Neural progenitor cell (in vitro differentiated cells): ENCODE measurements at regions not wholly inside any gene's neighbourhood (a gene's known extent, or its start where the extent isn't known, plus 50 kb on each side); places are given as distances from the start of the nearest gene placed in this dataset.
"Not testable (repeated sequence)": the region's sequence is repeated elsewhere in the genome, so short reads cannot be mapped to it uniquely, and the experiment has no call there.

ENCODE experiments used
- DNase-seq: peaks from one replicate; pipeline ENCODE4 v3.0.0-alpha.2; 2016; ENCODE audit warnings: low spot score
- H2AFZ ChIP-seq: fragments of 200-600 bp; sonication (generic); replicated peaks from 2 replicates; pipeline ENCODE4 v1.6.1; 2016; ENCODE audit warnings: antibody characterized with exemption
- H3F3A ChIP-seq: fragments of 200-600 bp; sonication (generic); 2 replicates; pipeline ENCODE4 v1.6.1; 2016; ENCODE audit warnings: antibody characterized with exemption, low read depth
- H3K27ac ChIP-seq: fragments of 200-600 bp; sonication (generic); 2 replicates; pipeline ENCODE4 v1.5.1; 2016; ENCODE audit warnings: mild to moderate bottlenecking
- H3K27me3 ChIP-seq: fragments of 200-600 bp; sonication (generic); 2 replicates; pipeline ENCODE4 v1.6.1; 2016; ENCODE audit warnings: mild to moderate bottlenecking, moderate library complexity
- H3K36me3 ChIP-seq: fragments of 200-600 bp; sonication (generic); 2 replicates; pipeline ENCODE4 v1.5.1; 2016
- H3K4me1 ChIP-seq: fragments of 200-600 bp; sonication (generic); 2 replicates; pipeline ENCODE4 v1.6.1; 2016; ENCODE audit warnings: mixed run types
- H3K4me2 ChIP-seq: fragments of 200-600 bp; sonication (generic); 2 replicates; pipeline ENCODE4 v1.6.1; 2016
- H3K4me3 ChIP-seq: fragments of 200-600 bp; sonication (generic); 2 replicates; pipeline ENCODE4 v1.5.1; 2016
- H3K79me2 ChIP-seq: fragments of 200-600 bp; sonication (generic); 2 replicates; pipeline ENCODE4 v1.6.1; 2016; ENCODE audit warnings: low read depth
- H3K9ac ChIP-seq: fragments of 200-600 bp; sonication (generic); 2 replicates; pipeline ENCODE4 v1.6.1; 2016
- H3K9me3 ChIP-seq: fragments of 200-600 bp; sonication (generic); 2 replicates; pipeline ENCODE4 v1.5.1; 2016; ENCODE audit warnings: low read depth
- H4K20me1 ChIP-seq: fragments of 200-600 bp; sonication (generic); 2 replicates; pipeline ENCODE4 v1.6.1; 2016; ENCODE audit warnings: low read depth
- H3K27ac Mint-ChIP-seq: 3 replicates; pipeline ENCODE4 v1.8.0; 2021; ENCODE audit warnings: mixed read lengths
- H3K27me3 Mint-ChIP-seq: 2 replicates; pipeline ENCODE4 v1.8.0; 2022; ENCODE audit warnings: low read depth, mild to moderate bottlenecking, inconsistent platforms, moderate library complexity, mixed read lengths; ENCODE audit not compliant: insufficient read depth
- H3K36me3 Mint-ChIP-seq: 3 replicates; pipeline ENCODE4 v1.8.0; 2021; ENCODE audit warnings: mixed read lengths
- H3K4me1 Mint-ChIP-seq: 3 replicates; pipeline ENCODE4 v1.8.0; 2021; ENCODE audit warnings: mixed read lengths
- H3K4me3 Mint-ChIP-seq: 3 replicates; pipeline ENCODE4 v1.8.0; 2021; ENCODE audit warnings: mild to moderate bottlenecking, moderate library complexity, mixed read lengths
- H3K9me3 Mint-ChIP-seq: 3 replicates; pipeline ENCODE4 v1.8.0; 2020; ENCODE audit warnings: mixed read lengths
- CTCF ChIP-seq: fragments of 200-600 bp; sonication (generic); IDR thresholded peaks from 2 replicates; pipeline ENCODE4 v1.5.1; 2017; ENCODE audit warnings: antibody characterized with exemption, mild to moderate bottlenecking
- EZH2 ChIP-seq: fragments of 200-600 bp; sonication (generic); IDR thresholded peaks from 2 replicates; pipeline ENCODE4 v1.6.1; 2017; ENCODE audit warnings: antibody characterized with exemption, mild to moderate bottlenecking, moderate library complexity
- EZH2phosphoT487 ChIP-seq: fragments of 200-600 bp; sonication (generic); IDR thresholded peaks from 2 replicates; pipeline ENCODE4 v1.6.1; 2017; ENCODE audit warnings: antibody characterized with exemption

GRCh38 chr1:79497193-79497773, 490.8 kb upstream of the ADGRL4 start:
- no peaks in the 10 kb centered on the region for H3K27me3 ChIP-seq
- H2AFZ ChIP-seq = no peak overlapping the region
- H3K27me3 Mint-ChIP-seq = no peaks in the 10 kb centered on the region
- peaks cover 2% of the 10 kb centered on the region for H3K9me3 Mint-ChIP-seq
- H3K4me3 Mint-ChIP-seq = no peak overlapping the region
- no peaks in the 10 kb centered on the region for H3K79me2 ChIP-seq
- no peaks in the 10 kb centered on the region for H3K36me3 Mint-ChIP-seq
- H3K9ac ChIP-seq = no peak overlapping the region
- H3F3A ChIP-seq = no peaks in the 10 kb centered on the region
- H3K9me3 ChIP-seq = no peaks in the 10 kb centered on the region
- no peak overlapping the region for H3K27ac Mint-ChIP-seq
- no peak for TF ChIP-seq EZH2phosphoT487
- peak; percentile 99 for TF ChIP-seq CTCF
- no peak for TF ChIP-seq EZH2
- peaks cover 13% of the 10 kb centered on the region for H3K4me1 Mint-ChIP-seq
- no peaks in the 10 kb centered on the region for H3K36me3 ChIP-seq
- H3K4me2 ChIP-seq = no peak overlapping the region
- H4K20me1 ChIP-seq = no peaks in the 10 kb centered on the region
- peak; percentile 54 for DNase-seq
- H3K27ac ChIP-seq = no peak overlapping the region
- no peak overlapping the region for H3K4me3 ChIP-seq
- peaks cover 17% of the 10 kb centered on the region for H3K4me1 ChIP-seq

- Mint-ChIP-seq H3K9me3 (peaks cover 2% of the 10 kb centered on the region), H3K4me3 (no peak overlapping the region), H3K36me3 (peaks cover 2% of the 10 kb centered on the region), H3K27ac (no peak overlapping the region), H3K27me3 (no peaks in the 10 kb centered on the region), H3K4me1 (peaks cover 13% of the 10 kb centered on the region)
- no peaks in the 10 kb centered on the region for H3K27me3 ChIP-seq
- no peaks in the 10 kb centered on the region for H3K79me2 ChIP-seq
- no peak for DNase-seq
- no peaks in the 10 kb centered on the region for H4K20me1 ChIP-seq
- no peak overlapping the region for H3K4me2 ChIP-seq
- TF ChIP-seq EZH2phosphoT487 (no peak), CTCF (no peak), EZH2 (no peak)
- no peaks in the 10 kb centered on the region for H3K9me3 ChIP-seq
- no peak overlapping the region for H3K9ac ChIP-seq
- peaks cover 17% of the 10 kb centered on the region for H3K4me1 ChIP-seq
- no peak overlapping the region for H2AFZ ChIP-seq
- H3F3A ChIP-seq = no peaks in the 10 kb centered on the region
- H3K36me3 ChIP-seq = no peaks in the 10 kb centered on the region
- no peak overlapping the region for H3K4me3 ChIP-seq
- H3K27ac ChIP-seq = no peak overlapping the region
These were observed 489.6 kb upstream of the ADGRL4 start for GRCh38 chr1:79496129-79496528.

- not testable (repeated sequence) for H3K4me3 ChIP-seq, H2AFZ ChIP-seq, H3K27ac Mint-ChIP-seq, H3K9me3 Mint-ChIP-seq, H3K27me3 Mint-ChIP-seq, H3K27ac ChIP-seq, H3K9me3 ChIP-seq, H3K9ac ChIP-seq, DNase-seq, H4K20me1 ChIP-seq, H3K36me3 Mint-ChIP-seq, H3K4me2 ChIP-seq, H3K27me3 ChIP-seq, H3K36me3 ChIP-seq, H3K79me2 ChIP-seq, H3F3A ChIP-seq, H3K4me1 Mint-ChIP-seq, H3K4me3 Mint-ChIP-seq
- peaks cover 11% of the 10 kb centered on the region for H3K4me1 ChIP-seq
These were observed 487.2 kb upstream of the ADGRL4 start for GRCh38 chr1:79493702-79494101.

GRCh38 chr1:79488572-79489121, 482.1 kb upstream of the ADGRL4 start:
- H3K4me3 ChIP-seq, H4K20me1 ChIP-seq, H3K36me3 Mint-ChIP-seq, H2AFZ ChIP-seq, H3F3A ChIP-seq, H3K9ac ChIP-seq, H3K4me1 Mint-ChIP-seq, H3K27me3 ChIP-seq, H3K27me3 Mint-ChIP-seq, H3K36me3 ChIP-seq, H3K9me3 Mint-ChIP-seq, H3K4me3 Mint-ChIP-seq, H3K79me2 ChIP-seq, H3K4me2 ChIP-seq, H3K27ac ChIP-seq, DNase-seq, H3K27ac Mint-ChIP-seq, H3K9me3 ChIP-seq: not testable (repeated sequence)
- peaks cover 20% of the 10 kb centered on the region for H3K4me1 ChIP-seq
